ENCODE measurements at regions not wholly inside any gene's neighbourhood (a gene's known extent, or its start where the extent isn't known, plus 50 kb on each side); places are given as distances from the start of the nearest gene placed in this dataset.

- intact Hi-C loops (cut with DNase I) = no loop called here
- no peak overlapping the region for H3K4me3 ChIP-seq
- no peaks in the 10 kb centered on the region for H3K9me3 ChIP-seq
- H3K27me3 ChIP-seq = no peaks in the 10 kb centered on the region
- DNase-seq (ENCODE audit: low spot score in 2 of 2) = no peak
- H3K27ac ChIP-seq = no peak overlapping the region
- H3K36me3 ChIP-seq = no peaks in the 10 kb centered on the region
- no peak for TF ChIP-seq CTCF (IDR thresholded peaks at IDR 0.05)
- no peaks in the 10 kb centered on the region for H3K4me1 ChIP-seq
These were observed 218.6 kb downstream of the FAT3 start for GRCh38 chr11:92443199-92443598.

GRCh38 chr11:92447586-92447985, 223.0 kb downstream of the FAT3 start:
- Histone ChIP-seq H3K27me3 (no peaks in the 10 kb centered on the region), H3K9me3 (no peaks in the 10 kb centered on the region), H3K4me3 (no peak overlapping the region), H3K36me3 (no peaks in the 10 kb centered on the region), H3K27ac (no peak overlapping the region), H3K4me1 (no peaks in the 10 kb centered on the region)
- DNase-seq (ENCODE audit: low spot score in 2 of 2) = no peak
- intact Hi-C loops (cut with DNase I) = no loop called here
- TF ChIP-seq CTCF (IDR thresholded peaks at IDR 0.05) = no peak

DNA sequence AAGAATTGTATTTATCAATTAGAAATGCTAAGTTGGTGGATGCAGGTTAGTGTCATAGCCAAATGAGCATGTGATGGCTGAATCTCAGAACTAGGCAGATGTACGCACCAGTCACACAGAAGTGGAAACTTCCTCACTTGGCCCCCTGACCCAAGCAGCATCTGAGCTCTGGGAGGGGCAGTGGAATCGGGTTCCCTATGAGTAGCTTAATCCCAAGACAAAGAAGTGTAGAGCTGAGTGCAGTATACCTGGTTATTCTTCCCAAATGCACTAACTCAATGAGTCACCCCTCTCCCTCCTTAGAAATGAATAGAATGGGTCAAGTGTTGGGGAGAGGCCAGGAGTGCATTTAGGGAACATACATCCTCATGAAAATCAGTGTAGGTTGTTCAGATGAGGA, 224.6 kb downstream of the FAT3 start:
- Histone ChIP-seq H3K27ac (no peak overlapping the region), H3K27me3 (no peaks in the 10 kb centered on the region), H3K9me3 (no peaks in the 10 kb centered on the region), H3K36me3 (no peaks in the 10 kb centered on the region), H3K4me3 (no peak overlapping the region), H3K4me1 (no peaks in the 10 kb centered on the region)
- intact Hi-C loops (cut with DNase I) = no loop called here
- no peak for TF ChIP-seq CTCF (IDR thresholded peaks at IDR 0.05)
- no peak for DNase-seq (ENCODE audit: low spot score in 2 of 2)

DNA sequence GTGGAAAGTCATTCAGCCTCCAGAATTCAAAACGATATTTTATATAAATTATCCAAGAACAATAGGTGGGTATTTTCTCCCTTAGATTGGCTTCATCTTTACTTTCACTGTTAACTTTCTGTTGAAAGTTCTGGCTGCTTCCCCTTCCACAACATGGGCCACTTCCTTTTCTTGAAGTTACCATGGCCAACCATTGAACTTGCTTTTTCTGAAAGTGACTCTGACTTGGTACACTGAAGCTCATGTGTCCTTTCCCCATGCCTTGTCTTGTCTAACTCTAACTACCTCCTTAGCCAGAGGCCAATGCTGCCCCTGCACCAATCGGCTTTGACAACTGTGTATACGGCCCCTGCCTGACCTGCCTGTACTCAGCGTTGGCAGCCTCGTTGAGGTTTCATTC, 225.2 kb downstream of the FAT3 start:
- no peaks in the 10 kb centered on the region for H3K4me1 ChIP-seq
- no peak overlapping the region for H3K27ac ChIP-seq
- H3K36me3 ChIP-seq = no peaks in the 10 kb centered on the region
- intact Hi-C loops (cut with DNase I) = no loop called here
- H3K4me3 ChIP-seq = no peak overlapping the region
- no peaks in the 10 kb centered on the region for H3K27me3 ChIP-seq
- H3K9me3 ChIP-seq = no peaks in the 10 kb centered on the region
- no peak for DNase-seq (ENCODE audit: low spot score in 2 of 2)
- TF ChIP-seq CTCF (IDR thresholded peaks at IDR 0.05) = no peak

GRCh38 chr11:92451063-92451462, 226.4 kb downstream of the FAT3 start:
- H3K4me3 ChIP-seq = no peak overlapping the region
- H3K36me3 ChIP-seq = no peaks in the 10 kb centered on the region
- no peak for TF ChIP-seq CTCF (IDR thresholded peaks at IDR 0.05)
- no peaks in the 10 kb centered on the region for H3K27me3 ChIP-seq
- no peaks in the 10 kb centered on the region for H3K4me1 ChIP-seq
- no peaks in the 10 kb centered on the region for H3K9me3 ChIP-seq
- DNase-seq (ENCODE audit: low spot score in 2 of 2) = no peak
- intact Hi-C loops (cut with DNase I) = no loop called here
- H3K27ac ChIP-seq = no peak overlapping the region

DNA sequence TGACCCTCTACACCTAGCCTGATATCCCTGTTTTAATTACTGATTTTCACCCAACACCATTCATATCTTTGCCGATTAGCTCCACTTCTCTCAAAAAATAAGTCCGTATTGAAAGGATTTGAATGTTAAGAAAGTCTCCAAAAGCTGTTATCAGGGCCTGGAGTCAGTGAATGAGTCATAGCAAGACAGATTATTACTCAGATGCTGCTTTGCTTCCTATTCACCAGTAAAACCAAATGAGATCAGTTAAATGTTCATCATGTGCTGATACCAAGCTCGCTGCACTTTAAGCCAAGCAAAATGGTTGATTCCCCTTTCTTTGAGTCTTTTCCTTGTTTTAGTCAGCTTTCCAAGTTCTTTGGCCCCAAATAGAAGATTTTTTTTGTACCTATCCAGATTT, 228.4 kb downstream of the FAT3 start:
- intact Hi-C loops (cut with DNase I) = no loop called here
- Histone ChIP-seq H3K4me3 (no peak overlapping the region), H3K27ac (no peak overlapping the region), H3K27me3 (no peaks in the 10 kb centered on the region), H3K9me3 (no peaks in the 10 kb centered on the region), H3K36me3 (no peaks in the 10 kb centered on the region), H3K4me1 (no peaks in the 10 kb centered on the region)
- DNase-seq (ENCODE audit: low spot score in 2 of 2) = no peak
- no peak for TF ChIP-seq CTCF (IDR thresholded peaks at IDR 0.05)

All from ascending aorta (tissue), 2 donors.